ENCODE measurements at regions not wholly inside any gene's neighbourhood (a gene's known extent, or its start where the extent isn't known, plus 50 kb on each side); places are given as distances from the start of the nearest gene placed in this dataset.

GRCh38 chr20:40241596-40242343 is 447.3 kb downstream of the MAFB start:
- no peak for TF ChIP-seq CTCF (conservative IDR thresholded peaks at IDR 0.05; ENCODE audit: low read length)
- no peak for TF ChIP-seq EZH2phosphoT487 (IDR thresholded peaks at IDR 0.05; ENCODE audit: borderline replicate concordance)
